ENCODE measurements at regions not wholly inside any gene's neighbourhood (a gene's known extent, or its start where the extent isn't known, plus 50 kb on each side); places are given as distances from the start of the nearest gene placed in this dataset.

- no peaks in the 10 kb centered on the region for H3K9me2 ChIP-seq (ENCODE audit: insufficient read depth)
- CTCF ChIA-PET = no interaction called here
- intact Hi-C loops (cut with micrococcal nuclease) = no loop called here
- H3K9ac ChIP-seq (ENCODE audit: low read length) = no peak overlapping the region
- BruUV-seq (replicated peaks) = no TSS peak
- no peak overlapping the region for H3K4me3 ChIP-seq (replicated peaks in 1 of 2; ENCODE audit: low read depth in 1 of 2, low read length in 2 of 2)
- H2AFZ ChIP-seq (ENCODE audit: low read depth, low read length, poor library complexity, severe bottlenecking) = no peak overlapping the region
- DNase-seq (ENCODE audit: low read depth, low spot score) (no peak), ATAC-seq (no peak)
- H3K79me2 ChIP-seq (ENCODE audit: insufficient read depth, low read length) = no peaks in the 10 kb centered on the region
- TF ChIP-seq CTCF (IDR thresholded peaks at IDR 0.05 in 2 of 3, conservative IDR thresholded peaks at IDR 0.05 in 1 of 3; ENCODE audit: borderline replicate concordance in 1 of 3, insufficient read depth in 1 of 3, low read depth in 2 of 3, low read length in 2 of 3) = no peak
- no peak for TF ChIP-seq ELF1 (IDR thresholded peaks at IDR 0.05; ENCODE audit: borderline replicate concordance, low read depth)
- TF ChIP-seq SP1 (IDR thresholded peaks at IDR 0.05; ENCODE audit: low read depth) = no peak
- no peak for TF ChIP-seq ATF3 (IDR thresholded peaks at IDR 0.05)
- RAD21 ChIA-PET (ENCODE audit: low non-redundant PET in 1 of 2, low total read pairs in 2 of 2, uncharacterized antibody in 2 of 2, unreplicated experiment in 2 of 2) = no interaction called here
- H3K36me3 ChIP-seq (ENCODE audit: control insufficient read depth in 1 of 2, insufficient read depth in 2 of 2, low read length in 2 of 2) = no peaks in the 10 kb centered on the region
- no peak overlapping the region for H3K27ac ChIP-seq (ENCODE audit: low read depth, low read length)
- POLR2A ChIA-PET = no interaction called here
- no peaks in the 10 kb centered on the region for H4K20me1 ChIP-seq (ENCODE audit: insufficient read depth)
- no peaks in the 10 kb centered on the region for H3K9me3 ChIP-seq (ENCODE audit: control insufficient read depth in 1 of 2, insufficient read depth in 1 of 2, low read depth in 1 of 2, low read length in 2 of 2)
- H3K27me3 ChIP-seq (ENCODE audit: insufficient read depth, low read length) = no peaks in the 10 kb centered on the region
- H3K4me2 ChIP-seq (ENCODE audit: low read length) = no peak overlapping the region
- H3K4me1 ChIP-seq (ENCODE audit: control insufficient read depth in 1 of 2, insufficient read depth in 2 of 2, low read length in 2 of 2) = peaks cover 0 to 12% of the 10 kb centered on the region in 2 experiments; a peak in 2 of 4 replicates
These were observed 216.0 kb upstream of the KLF4 start for GRCh38 chr9:107705521-107705920.

GRCh38 chr9:107704774-107705173 lies 215.2 kb upstream of the KLF4 start:
- no peaks in the 10 kb centered on the region for H3K9me2 ChIP-seq (ENCODE audit: insufficient read depth)
- ChIA-PET POLR2A (no interaction called here), RAD21 (ENCODE audit: low non-redundant PET in 1 of 2, low total read pairs in 2 of 2, uncharacterized antibody in 2 of 2, unreplicated experiment in 2 of 2) (no interaction called here), CTCF (no interaction called here)
- no TSS peak for BruUV-seq (replicated peaks)
- H3K27me3 ChIP-seq (ENCODE audit: insufficient read depth, low read length) = no peaks in the 10 kb centered on the region
- ATAC-seq (no peak), DNase-seq (ENCODE audit: low read depth, low spot score) (no peak)
- intact Hi-C loops (cut with micrococcal nuclease) = no loop called here
- peaks cover 0 to 12% of the 10 kb centered on the region in 2 experiments; a peak in 2 of 4 replicates for H3K4me1 ChIP-seq (ENCODE audit: control insufficient read depth in 1 of 2, insufficient read depth in 2 of 2, low read length in 2 of 2)
- H3K79me2 ChIP-seq (ENCODE audit: insufficient read depth, low read length) = no peaks in the 10 kb centered on the region
- H3K27ac ChIP-seq (ENCODE audit: low read depth, low read length) = no peak overlapping the region
- no peak overlapping the region for H3K4me2 ChIP-seq (ENCODE audit: low read length)
- H3K9ac ChIP-seq (ENCODE audit: low read length) = no peak overlapping the region
- no peak for TF ChIP-seq FOSL1 (IDR thresholded peaks at IDR 0.05; ENCODE audit: low read depth)
- TF ChIP-seq EGR1 (IDR thresholded peaks at IDR 0.05; ENCODE audit: low read depth) = no peak
- TF ChIP-seq REST (IDR thresholded peaks at IDR 0.05; ENCODE audit: low read depth) = no peak
- TF ChIP-seq EZH2 (IDR thresholded peaks at IDR 0.05) = no peak
- TF ChIP-seq CEBPB (IDR thresholded peaks at IDR 0.05; ENCODE audit: low read depth) = no peak
- no peak for TF ChIP-seq JUND (IDR thresholded peaks at IDR 0.05)
- H4K20me1 ChIP-seq (ENCODE audit: insufficient read depth) = no peaks in the 10 kb centered on the region
- no peak overlapping the region for H2AFZ ChIP-seq (ENCODE audit: low read depth, low read length, poor library complexity, severe bottlenecking)
- no peaks in the 10 kb centered on the region for H3K36me3 ChIP-seq (ENCODE audit: control insufficient read depth in 1 of 2, insufficient read depth in 2 of 2, low read length in 2 of 2)
- H3K9me3 ChIP-seq (ENCODE audit: control insufficient read depth in 1 of 2, insufficient read depth in 1 of 2, low read depth in 1 of 2, low read length in 2 of 2) = no peaks in the 10 kb centered on the region
- no peak overlapping the region for H3K4me3 ChIP-seq (replicated peaks in 1 of 2; ENCODE audit: low read depth in 1 of 2, low read length in 2 of 2)

Data from HCT116 (cell line).